NB4 (cell line): ENCODE measurements at regions not wholly inside any gene's neighbourhood (a gene's known extent, or its start where the extent isn't known, plus 50 kb on each side); places are given as distances from the start of the nearest gene placed in this dataset.

Experiments used
- MYC ChIP-seq: IDR thresholded peaks from 2 replicates; pipeline ENCODE4 v1.6.1; 2011; ENCODE audit warnings: low read depth, low read length
- POLR2A ChIP-seq: IDR thresholded peaks from 2 replicates; pipeline ENCODE4 v1.6.1; 2011; ENCODE audit warnings: mild to moderate bottlenecking; ENCODE audit not compliant: insufficient read length; ENCODE audit errors: extremely low read depth
- TF ChIP-seq, protein P1 (sequence below): IDR thresholded peaks from 2 replicates; pipeline ENCODE4 v1.6.1; 2011; ENCODE audit warnings: low read depth, low read length
- TF ChIP-seq, protein P2 (sequence below): IDR thresholded peaks from one replicate; pipeline ENCODE4 v1.5.1; 2012; ENCODE audit warnings: low read depth, low read length

DNA sequence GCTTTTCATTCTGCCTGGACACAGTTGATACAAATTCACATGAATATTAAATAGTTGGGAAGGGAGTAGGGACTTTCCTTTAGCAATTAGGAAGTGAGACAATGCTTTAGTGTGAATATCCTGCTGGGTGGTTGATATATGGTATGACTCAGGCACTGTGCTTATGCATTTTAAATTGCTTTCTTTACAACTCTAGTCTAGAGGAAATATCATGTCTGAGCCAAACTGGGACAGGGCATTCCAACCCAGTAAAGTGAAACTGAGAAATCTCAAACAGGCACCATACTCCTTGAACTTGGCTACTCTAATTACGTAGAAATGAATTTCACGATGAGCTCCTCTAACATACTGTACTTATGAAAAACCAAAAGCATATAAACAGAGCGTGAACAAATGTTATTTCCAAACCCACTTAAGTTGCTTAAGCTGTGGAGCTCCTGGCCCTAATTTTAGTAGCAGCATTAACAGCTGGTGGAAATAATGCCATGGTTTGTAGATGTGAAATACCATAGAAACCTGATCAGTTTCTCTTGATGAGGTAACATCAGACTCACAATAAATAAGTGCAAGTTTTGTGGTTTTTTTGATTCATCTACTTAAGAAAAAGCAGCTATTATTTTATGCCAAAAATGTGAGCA is 242.9 kb upstream of the GK2 start:
- TF ChIP-seq, protein P1, sequence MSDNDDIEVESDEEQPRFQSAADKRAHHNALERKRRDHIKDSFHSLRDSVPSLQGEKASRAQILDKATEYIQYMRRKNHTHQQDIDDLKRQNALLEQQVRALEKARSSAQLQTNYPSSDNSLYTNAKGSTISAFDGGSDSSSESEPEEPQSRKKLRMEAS, result no peak
- TF ChIP-seq POLR2A (no peak), MYC (no peak)
- TF ChIP-seq, protein P2, sequence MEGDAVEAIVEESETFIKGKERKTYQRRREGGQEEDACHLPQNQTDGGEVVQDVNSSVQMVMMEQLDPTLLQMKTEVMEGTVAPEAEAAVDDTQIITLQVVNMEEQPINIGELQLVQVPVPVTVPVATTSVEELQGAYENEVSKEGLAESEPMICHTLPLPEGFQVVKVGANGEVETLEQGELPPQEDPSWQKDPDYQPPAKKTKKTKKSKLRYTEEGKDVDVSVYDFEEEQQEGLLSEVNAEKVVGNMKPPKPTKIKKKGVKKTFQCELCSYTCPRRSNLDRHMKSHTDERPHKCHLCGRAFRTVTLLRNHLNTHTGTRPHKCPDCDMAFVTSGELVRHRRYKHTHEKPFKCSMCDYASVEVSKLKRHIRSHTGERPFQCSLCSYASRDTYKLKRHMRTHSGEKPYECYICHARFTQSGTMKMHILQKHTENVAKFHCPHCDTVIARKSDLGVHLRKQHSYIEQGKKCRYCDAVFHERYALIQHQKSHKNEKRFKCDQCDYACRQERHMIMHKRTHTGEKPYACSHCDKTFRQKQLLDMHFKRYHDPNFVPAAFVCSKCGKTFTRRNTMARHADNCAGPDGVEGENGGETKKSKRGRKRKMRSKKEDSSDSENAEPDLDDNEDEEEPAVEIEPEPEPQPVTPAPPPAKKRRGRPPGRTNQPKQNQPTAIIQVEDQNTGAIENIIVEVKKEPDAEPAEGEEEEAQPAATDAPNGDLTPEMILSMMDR, result no peak
